T-helper 17 cell (primary cell): ENCODE measurements at regions not wholly inside any gene's neighbourhood (a gene's known extent, or its start where the extent isn't known, plus 50 kb on each side); places are given as distances from the start of the nearest gene placed in this dataset.
"Not testable (repeated sequence)": the region's sequence is repeated elsewhere in the genome, so short reads cannot be mapped to it uniquely, and the experiment has no call there.

Source experiments
- ATAC-seq: fragments of 150-1000 bp; cut with Tn5 transposase; 2 replicates; pipeline ENCODE4 v1.10.0; 2021; ENCODE audit warnings: mild to moderate bottlenecking, moderate library complexity
- DNase-seq, 3 donors: peaks; one replicate each; pipeline versions ENCODE4 v3.0.0 to v3.0.0-alpha.2; 2020 to 2021
- H3K9me3 ChIP-seq: one replicate; pipeline ENCODE4 v1.7.0; 2013; ENCODE audit warnings: low read length, mild to moderate bottlenecking; ENCODE audit not compliant: control insufficient read depth, poor library complexity, severe bottlenecking
- H3K27ac Mint-ChIP-seq: one replicate; pipeline ENCODE4 v1.8.0; 2022; ENCODE audit warnings: mild to moderate bottlenecking, moderate library complexity, mixed read lengths
- H3K27me3 Mint-ChIP-seq: one replicate; pipeline ENCODE4 v1.8.0; 2022; ENCODE audit warnings: mixed read lengths
- H3K36me3 Mint-ChIP-seq: one replicate; pipeline ENCODE4 v1.8.0; 2022; ENCODE audit warnings: low read depth, mixed read lengths
- H3K4me1 Mint-ChIP-seq: one replicate; pipeline ENCODE4 v1.8.0; 2022; ENCODE audit warnings: mild to moderate bottlenecking, mixed read lengths
- H3K4me3 Mint-ChIP-seq: one replicate; pipeline ENCODE4 v1.8.0; 2022; ENCODE audit warnings: mild to moderate bottlenecking, moderate library complexity, mixed read lengths

DNA sequence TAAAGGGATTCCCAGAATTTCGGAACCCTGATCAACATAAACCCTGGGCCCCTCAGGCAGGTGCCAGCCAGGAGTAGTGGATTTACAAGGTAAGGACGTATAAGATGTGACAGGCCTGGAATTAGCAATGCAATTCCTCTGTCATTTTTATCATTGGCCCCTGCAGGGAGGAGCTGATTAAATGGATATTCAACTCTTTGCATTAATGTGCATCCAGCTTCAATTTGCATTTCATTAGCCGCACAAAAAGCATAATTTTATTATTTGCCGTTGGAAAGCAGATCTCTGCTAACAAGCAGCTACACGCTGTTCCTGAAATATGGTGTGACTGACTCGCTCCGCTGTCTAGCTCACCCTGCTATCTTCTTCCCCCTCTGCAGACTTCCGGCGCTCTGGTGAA, 195.8 kb downstream of the RPS24 start:
- Mint-ChIP-seq H3K4me1 (peaks cover 2% of the 10 kb centered on the region), H3K4me3 (no peak overlapping the region), H3K36me3 (peaks cover 2% of the 10 kb centered on the region), H3K27ac (peak overlapping the region; percentile 2), H3K27me3 (peaks cover 26% of the 10 kb centered on the region)
- no peak for DNase-seq
- no peak for ATAC-seq
- H3K9me3 ChIP-seq: no peaks in the 10 kb centered on the region

DNA sequence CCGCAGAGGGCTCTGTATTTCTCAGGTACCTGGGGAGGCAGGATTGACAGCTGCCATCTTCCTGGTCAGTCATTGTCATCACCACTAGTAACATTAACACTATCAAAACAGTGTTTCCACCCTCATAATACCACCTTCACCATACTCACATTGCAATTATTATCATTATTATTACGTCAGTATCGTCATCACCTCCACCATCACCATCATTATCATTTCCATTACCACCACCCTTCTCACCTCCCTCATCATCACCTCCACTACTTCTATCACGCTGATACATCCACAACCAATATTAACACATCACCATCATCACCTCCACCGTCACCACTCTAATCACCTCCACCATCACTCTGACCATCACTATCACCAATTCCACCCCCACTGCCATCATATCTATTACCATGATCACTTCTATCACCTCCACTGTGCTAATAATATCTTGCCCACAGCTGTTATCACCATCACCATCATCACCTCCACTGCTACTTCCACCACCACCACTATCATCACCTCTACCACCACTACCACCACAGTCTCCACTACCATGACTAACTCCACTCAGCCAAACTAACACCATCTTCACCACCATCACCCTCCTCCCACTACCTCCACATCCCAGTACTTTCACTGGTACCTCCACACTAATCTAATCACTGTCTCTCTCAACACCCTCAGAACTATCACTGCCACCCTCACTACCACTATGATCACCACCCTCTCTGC, 196.4 kb downstream of the RPS24 start:
- H3K4me1 Mint-ChIP-seq: peaks cover 2% of the 10 kb centered on the region
- H3K36me3 Mint-ChIP-seq: peaks cover 2% of the 10 kb centered on the region
- peak overlapping the region; percentile 2 for H3K27ac Mint-ChIP-seq
- H3K4me3 Mint-ChIP-seq: no peak overlapping the region
- no peak for ATAC-seq
- H3K27me3 Mint-ChIP-seq: peaks cover 25% of the 10 kb centered on the region
- DNase-seq: no peak
- H3K9me3 ChIP-seq: no peaks in the 10 kb centered on the region

DNA sequence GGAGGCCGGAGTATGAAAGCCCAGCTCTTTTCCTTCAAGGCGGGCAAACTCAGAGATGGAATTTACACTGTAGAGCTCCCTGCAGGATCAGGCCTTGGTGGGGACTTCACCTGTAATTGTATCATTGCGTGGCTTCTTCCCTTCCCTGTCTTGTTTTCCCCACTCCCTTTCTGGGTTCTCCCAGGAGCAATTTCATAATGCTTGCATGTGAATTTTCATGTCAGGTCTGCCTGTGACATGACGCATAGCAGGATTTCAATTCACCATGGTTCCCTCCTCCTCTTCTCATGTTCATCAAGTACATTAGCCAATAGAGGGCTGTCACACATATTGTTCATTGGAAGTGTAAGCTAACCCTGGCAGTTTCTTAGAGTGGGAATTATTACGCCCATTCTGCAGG, 197.7 kb downstream of the RPS24 start:
- DNase-seq: no peak
- peaks cover 37% of the 10 kb centered on the region for H3K27me3 Mint-ChIP-seq
- peaks cover 2% of the 10 kb centered on the region for H3K4me1 Mint-ChIP-seq
- peak overlapping the region; percentile 44 for H3K27ac Mint-ChIP-seq
- no peaks in the 10 kb centered on the region for H3K9me3 ChIP-seq
- H3K36me3 Mint-ChIP-seq: peaks cover 4% of the 10 kb centered on the region
- ATAC-seq: no peak
- no peak overlapping the region for H3K4me3 Mint-ChIP-seq

DNA sequence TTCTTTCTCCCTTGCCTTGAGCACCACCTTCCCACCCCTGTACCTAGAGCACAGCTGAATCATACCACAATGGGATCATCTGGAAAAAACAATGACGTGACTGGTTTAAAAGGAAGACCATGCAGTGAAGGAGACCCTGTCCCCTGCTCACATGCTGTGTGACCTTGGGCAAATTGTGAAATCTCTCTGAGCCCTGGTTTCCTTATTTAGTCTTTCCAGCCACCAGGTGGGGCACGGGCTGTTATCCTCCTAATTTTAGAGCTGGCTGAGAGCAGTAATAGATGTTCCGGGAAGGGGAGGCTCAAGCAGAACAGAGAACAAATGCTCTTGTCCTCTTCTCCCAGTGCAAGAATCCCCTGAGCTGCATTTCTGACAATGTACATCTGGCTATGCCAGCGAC, 198.3 kb downstream of the RPS24 start:
- no peak for ATAC-seq
- H3K27me3 Mint-ChIP-seq: peaks cover 36% of the 10 kb centered on the region
- peaks cover 2% of the 10 kb centered on the region for H3K4me1 Mint-ChIP-seq
- no peaks in the 10 kb centered on the region for H3K9me3 ChIP-seq
- DNase-seq: no peak
- H3K4me3 Mint-ChIP-seq: no peak overlapping the region
- H3K27ac Mint-ChIP-seq: peak overlapping the region; percentile 44
- peaks cover 4% of the 10 kb centered on the region for H3K36me3 Mint-ChIP-seq

DNA sequence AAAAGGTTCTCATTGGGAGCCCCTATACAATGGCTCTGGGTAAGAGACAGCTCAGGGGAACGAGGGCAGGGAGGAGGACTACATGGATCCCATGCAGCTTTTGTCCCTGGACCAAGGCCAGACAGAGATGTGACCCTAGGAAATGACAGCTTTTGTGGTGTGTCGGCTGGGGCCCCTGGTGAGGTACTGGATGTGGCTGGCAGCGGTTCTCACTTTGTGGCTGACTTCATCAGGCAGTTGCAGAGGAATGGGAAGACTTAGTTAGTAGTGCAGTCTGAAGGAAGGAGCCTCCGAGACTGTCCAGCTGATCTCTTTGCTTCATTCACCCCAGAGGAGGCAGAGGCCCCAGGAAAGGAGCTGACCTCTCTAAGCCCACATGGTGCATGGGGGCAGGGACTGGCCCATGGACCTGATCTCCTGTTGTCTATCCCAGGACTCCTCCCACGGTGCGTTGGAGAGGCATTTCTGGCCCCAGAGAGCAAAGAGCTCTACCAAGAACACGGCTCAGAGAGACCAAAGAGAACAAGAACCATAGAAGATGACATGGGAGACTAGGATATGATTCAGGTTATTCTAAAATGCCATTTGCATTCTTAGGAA, 202.9 kb downstream of the RPS24 start:
- Mint-ChIP-seq H3K36me3 (peaks cover 2% of the 10 kb centered on the region), H3K4me3 (no peak overlapping the region), H3K27me3 (peaks cover 25% of the 10 kb centered on the region), H3K4me1 (no peaks in the 10 kb centered on the region), H3K27ac (no peak overlapping the region)
- DNase-seq (no peak), ATAC-seq (no peak)
- no peaks in the 10 kb centered on the region for H3K9me3 ChIP-seq

- not testable (repeated sequence) for ATAC-seq, H3K9me3 ChIP-seq, DNase-seq, H3K36me3 Mint-ChIP-seq, H3K4me3 Mint-ChIP-seq, H3K4me1 Mint-ChIP-seq, H3K27ac Mint-ChIP-seq
- peaks cover 25% of the 10 kb centered on the region for H3K27me3 Mint-ChIP-seq
Measured at GRCh38 chr10:78237951-78238350, 204.3 kb downstream of the RPS24 start.

GRCh38 chr10:78247266-78247665, 213.6 kb downstream of the RPS24 start:
- no peaks in the 10 kb centered on the region for H3K36me3 Mint-ChIP-seq
- peaks cover 27% of the 10 kb centered on the region for H3K27me3 Mint-ChIP-seq
- no peak overlapping the region for H3K27ac Mint-ChIP-seq
- H3K9me3 ChIP-seq: peaks cover 2% of the 10 kb centered on the region
- DNase-seq (no peak), ATAC-seq (no peak)
- H3K4me3 Mint-ChIP-seq: no peak overlapping the region
- H3K4me1 Mint-ChIP-seq: peaks cover 10% of the 10 kb centered on the region

DNA sequence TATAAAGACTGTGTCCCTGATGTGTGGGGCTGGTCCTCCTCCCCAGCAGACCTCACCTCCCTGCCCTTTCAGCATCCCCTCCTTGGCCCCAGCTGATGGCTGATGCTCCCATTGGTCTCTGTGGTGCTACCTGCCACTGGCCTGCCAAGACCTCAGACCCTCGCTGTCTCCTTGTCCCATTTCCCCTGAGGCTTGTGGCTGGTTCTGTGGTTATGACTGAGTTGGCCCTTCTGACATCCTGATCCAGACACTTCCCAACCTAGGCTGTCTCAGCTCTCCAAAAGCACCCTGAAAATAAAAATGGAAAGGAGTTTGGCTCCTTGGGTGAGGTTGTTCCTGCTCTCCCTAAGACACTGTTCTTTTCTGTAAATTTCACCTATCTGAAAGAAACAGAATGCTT, 214.2 kb downstream of the RPS24 start:
- Mint-ChIP-seq H3K27ac (no peak overlapping the region), H3K4me3 (no peak overlapping the region), H3K27me3 (peaks cover 32% of the 10 kb centered on the region), H3K36me3 (no peaks in the 10 kb centered on the region), H3K4me1 (peaks cover 10% of the 10 kb centered on the region)
- ATAC-seq: no peak
- peaks cover 2% of the 10 kb centered on the region for H3K9me3 ChIP-seq
- DNase-seq: no peak

GRCh38 chr10:78248651-78249464, 215.2 kb downstream of the RPS24 start:
- H3K27me3 Mint-ChIP-seq: peaks cover 35% of the 10 kb centered on the region
- peaks cover 10% of the 10 kb centered on the region for H3K4me1 Mint-ChIP-seq
- H3K4me3 Mint-ChIP-seq: no peak overlapping the region
- no peak for ATAC-seq
- no peaks in the 10 kb centered on the region for H3K36me3 Mint-ChIP-seq
- DNase-seq: no peak
- H3K9me3 ChIP-seq: peaks cover 2% of the 10 kb centered on the region
- H3K27ac Mint-ChIP-seq: no peak overlapping the region

GRCh38 chr10:78249690-78250089, 216.0 kb downstream of the RPS24 start:
- Mint-ChIP-seq H3K4me3 (no peak overlapping the region), H3K27ac (no peak overlapping the region), H3K27me3 (peaks cover 41% of the 10 kb centered on the region), H3K4me1 (peaks cover 10% of the 10 kb centered on the region), H3K36me3 (no peaks in the 10 kb centered on the region)
- no peak for ATAC-seq
- DNase-seq: no peak
- peaks cover 2% of the 10 kb centered on the region for H3K9me3 ChIP-seq

- H3K27ac Mint-ChIP-seq: peak overlapping the region; percentile 37
- no peak overlapping the region for H3K4me3 Mint-ChIP-seq
- peak; percentile 33 for ATAC-seq
- H3K9me3 ChIP-seq: no peaks in the 10 kb centered on the region
- peaks cover 1% of the 10 kb centered on the region for H3K36me3 Mint-ChIP-seq
- DNase-seq: no peak
- H3K27me3 Mint-ChIP-seq: peaks cover 46% of the 10 kb centered on the region
- H3K4me1 Mint-ChIP-seq: peaks cover 10% of the 10 kb centered on the region
Measured at GRCh38 chr10:78250313-78251015, 216.8 kb downstream of the RPS24 start.

- Mint-ChIP-seq H3K36me3 (peaks cover 3% of the 10 kb centered on the region), H3K27me3 (peaks cover 49% of the 10 kb centered on the region), H3K27ac (peak overlapping the region; percentile 37), H3K4me3 (no peak overlapping the region), H3K4me1 (peaks cover 10% of the 10 kb centered on the region)
- no peaks in the 10 kb centered on the region for H3K9me3 ChIP-seq
- DNase-seq (no peak), ATAC-seq (no peak)
Measured at GRCh38 chr10:78251016-78251385, 217.3 kb downstream of the RPS24 start.

DNA sequence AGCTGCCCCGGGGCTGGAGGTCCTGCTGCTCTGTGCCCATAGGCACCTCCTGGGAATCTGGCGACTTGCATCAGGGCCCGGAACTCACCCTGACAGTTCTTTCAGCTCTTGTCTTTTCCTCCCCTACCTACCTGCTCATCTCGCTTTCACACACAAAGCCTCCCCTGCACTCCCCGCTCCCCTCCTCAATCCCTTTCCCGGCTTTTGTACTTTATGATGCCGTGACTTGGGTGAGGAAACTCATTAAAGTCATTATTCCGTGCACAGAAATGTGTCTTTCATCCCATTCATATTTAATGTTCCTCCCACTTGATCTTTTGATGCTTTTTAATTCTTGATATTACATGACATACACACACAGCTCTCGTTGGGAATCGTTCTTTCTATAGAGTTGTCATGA, 218.6 kb downstream of the RPS24 start:
- no peaks in the 10 kb centered on the region for H3K9me3 ChIP-seq
- Mint-ChIP-seq H3K27ac (no peak overlapping the region), H3K27me3 (peaks cover 49% of the 10 kb centered on the region), H3K4me3 (no peak overlapping the region), H3K4me1 (peaks cover 10% of the 10 kb centered on the region), H3K36me3 (peaks cover 3% of the 10 kb centered on the region)
- ATAC-seq (no peak), DNase-seq (no peak)
